GM12865 (cell line): ENCODE measurements at regions not wholly inside any gene's neighbourhood (a gene's known extent, or its start where the extent isn't known, plus 50 kb on each side); places are given as distances from the start of the nearest gene placed in this dataset.
"Not testable (repeated sequence)": the region's sequence is repeated elsewhere in the genome, so short reads cannot be mapped to it uniquely, and the experiment has no call there.

Experiments
- DNase-seq: peaks from one replicate; pipeline ENCODE4 v3.0.0; 2010; ENCODE audit warnings: low read depth
- H3K4me3 ChIP-seq: 2 replicates; pipeline ENCODE4 v1.5.1; 2011; ENCODE audit warnings: mild to moderate bottlenecking, low read depth, low read length, control low read depth
- CTCF ChIP-seq: IDR thresholded peaks from 2 replicates; pipeline ENCODE4 v1.5.1; 2011; ENCODE audit warnings: low read length, control low read depth, low read depth, inconsistent platforms; ENCODE audit not compliant: insufficient read depth; ENCODE audit errors: missing control alignments

DNA sequence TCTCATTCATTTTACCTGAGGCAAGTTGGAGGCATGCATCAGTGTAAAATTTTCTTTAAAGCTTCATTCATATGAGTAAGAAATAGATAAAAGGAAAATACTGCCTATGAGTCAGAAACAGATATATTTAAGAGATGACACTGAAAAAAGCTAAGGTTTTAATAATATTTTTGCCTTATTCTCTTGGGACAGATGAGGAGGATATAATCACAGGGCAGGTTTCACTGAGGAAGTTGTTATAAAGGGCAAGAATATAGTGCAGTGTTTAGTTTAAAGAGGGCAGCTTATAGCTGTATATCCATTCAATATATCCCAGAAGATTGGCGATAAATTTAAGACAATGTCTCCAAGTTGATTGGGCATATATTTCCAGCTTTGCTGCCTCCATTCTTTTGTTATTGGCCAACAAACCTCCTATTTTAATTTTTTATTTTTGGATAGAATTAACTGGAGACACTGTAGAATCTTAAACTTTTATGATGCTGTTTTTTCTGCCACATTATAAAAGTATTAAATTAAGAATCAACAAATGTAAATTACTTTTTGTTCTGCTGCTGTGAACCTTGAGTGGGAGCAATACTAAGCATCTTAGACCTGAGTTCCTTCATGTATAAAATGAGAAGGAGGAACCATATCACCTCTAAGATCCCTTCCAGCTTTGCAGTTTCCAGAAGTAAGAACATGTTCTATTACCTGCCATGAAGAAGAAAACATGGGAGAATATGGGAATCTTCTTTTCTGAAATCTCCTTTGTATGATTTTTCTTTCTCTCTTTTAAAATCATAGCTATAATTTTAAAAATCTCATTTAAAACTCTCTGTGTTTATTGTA, 171.6 kb downstream of the S1PR1 start:
- no peak for TF ChIP-seq CTCF
- peak overlapping the region; percentile 74 for H3K4me3 ChIP-seq
- DNase-seq, result peak; percentile 52

DNA sequence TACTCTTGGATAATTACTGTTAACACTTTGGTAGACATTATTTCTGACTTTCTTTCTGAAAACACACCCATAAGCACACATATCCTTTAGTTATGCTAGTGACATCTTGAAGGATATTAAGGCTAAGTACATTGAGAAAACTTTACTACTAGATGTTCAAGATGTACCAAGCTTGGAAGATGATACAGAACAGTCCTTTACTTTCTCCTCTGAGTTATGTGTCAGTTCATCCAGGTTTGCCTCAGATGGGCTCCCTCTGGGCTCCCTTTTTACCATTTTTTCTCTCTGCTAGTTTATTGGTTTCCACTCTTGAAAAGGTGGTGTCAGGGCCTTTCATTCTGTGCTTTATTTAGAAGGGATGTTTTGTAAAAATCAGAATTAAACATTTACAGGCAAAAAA, 172.3 kb downstream of the S1PR1 start:
- DNase-seq, result peak; percentile 44
- no peak for TF ChIP-seq CTCF
- H3K4me3 ChIP-seq, result peak overlapping the region; percentile 74

- peak overlapping the region; percentile 74 for H3K4me3 ChIP-seq
- no peak for TF ChIP-seq CTCF
- peak; percentile 96 for DNase-seq
Measured at GRCh38 chr1:101410048-101410878, 173.4 kb downstream of the S1PR1 start.

GRCh38 chr1:101420406-101420805, 183.6 kb downstream of the S1PR1 start:
- no peak overlapping the region for H3K4me3 ChIP-seq
- no peak for DNase-seq
- no peak for TF ChIP-seq CTCF

GRCh38 chr1:101428083-101428482, 191.3 kb downstream of the S1PR1 start:
- H3K4me3 ChIP-seq, DNase-seq: not testable (repeated sequence)

GRCh38 chr1:101428562-101428961, 191.7 kb downstream of the S1PR1 start:
- TF ChIP-seq CTCF, result no peak
- no peak for DNase-seq

DNA sequence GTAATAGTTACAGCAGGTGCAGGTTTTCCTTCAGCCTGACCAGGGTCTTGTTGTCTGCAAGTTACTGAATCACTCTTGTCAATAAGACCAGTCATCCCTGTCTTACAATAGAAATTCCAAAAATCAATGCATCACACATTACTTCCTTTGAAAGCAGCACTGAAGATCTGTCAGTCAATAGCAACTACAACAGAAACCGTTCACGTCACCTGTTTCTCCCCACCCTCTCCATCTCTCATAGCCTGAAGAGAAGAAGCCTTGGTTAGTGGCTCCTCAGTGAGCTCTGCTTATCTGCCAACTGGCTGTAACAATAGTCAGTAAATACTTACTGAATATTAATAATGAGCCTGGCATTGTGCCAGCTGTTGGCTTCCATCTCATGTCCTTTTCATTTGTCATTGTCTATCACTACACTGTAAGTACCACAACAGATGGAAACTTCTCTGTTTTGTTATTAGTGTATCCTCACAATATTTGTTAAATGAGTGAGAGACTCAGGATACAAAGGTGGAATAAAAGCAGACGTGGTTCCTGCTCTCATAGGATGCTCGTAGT, 195.2 kb downstream of the S1PR1 start:
- H3K4me3 ChIP-seq, result no peak overlapping the region
- no peak for TF ChIP-seq CTCF
- peak; percentile 18 for DNase-seq

More at GRCh38 chr1:101428562-101428961, 191.7 kb downstream of the S1PR1 start:
- no peak overlapping the region for H3K4me3 ChIP-seq
